K562 (cell line): ENCODE measurements at regions not wholly inside any gene's neighbourhood (a gene's known extent, or its start where the extent isn't known, plus 50 kb on each side); places are given as distances from the start of the nearest gene placed in this dataset.

Experiments
- ATAC-seq: fragments of 200-7000 bp; cut with Tn5 transposase; 3 replicates; pipeline ENCODE4 v1.9.1; 2020; ENCODE audit warnings: moderate library complexity
- BruUV-seq: library from RNA; stranded (reverse); fragments of 400-500 nt; replicated peaks from 2 replicates; lab custom pipeline; 2021; lab: Mats Ljungman, UMichigan
- CTCF ChIA-PET: fragments of 300-600 bp; formaldehyde crosslinking; extraction: SDS; loops from one replicate; lab custom pipeline; 2021; ENCODE audit warnings: low intra/inter-chr PET ratio; lab: Yijun Ruan, JAX
- POLR2A ChIA-PET: fragments of 300-600, 350-650 bp; sonication (Branson Sonifier 250); formaldehyde crosslinking; extraction: SDS; loops from one replicate; lab custom pipeline; 2021; ENCODE audit warnings: antibody characterized with exemption, inconsistent platforms; lab: Yijun Ruan, JAX
- DNase-seq, 4 experiments: peaks; one replicate each; pipeline versions ENCODE4 v3.0.0 to v3.0.0-alpha.2; 2011 to 2018; ENCODE audit warnings: low spot score in 3 of 4, mixed read lengths in 3 of 4; ENCODE audit errors: extremely low read depth in 1 of 4
- FAIRE-seq: peaks from 2 replicates; lab custom pipeline; 2011; peaks lifted over from hg19 to GRCh38; lab: Jason Lieb, UNC
- H2AFZ ChIP-seq: 2 replicates; pipeline ENCODE4 v1.6.0; 2011; ENCODE audit warnings: low read depth, low read length, control low read depth, inconsistent platforms
- H3K27ac ChIP-seq: fragments of 200-600 bp; 3 replicates; pipeline ENCODE4 v1.8.0; 2011; ENCODE audit warnings: low read depth, mild to moderate bottlenecking, control low read depth, inconsistent platforms, low read length, moderate library complexity, mixed read lengths; ENCODE audit errors: extremely low read depth
- H3K27me3 ChIP-seq, 2 experiments: fragments of 300-600 bp in 1 of 2; 2 replicates in 1 of 2; 3 replicates in 1 of 2; pipeline versions ENCODE4 v1.6.0 to v1.8.0; 2011; ENCODE audit warnings: inconsistent platforms in 2 of 2, low read length in 2 of 2, mild to moderate bottlenecking in 1 of 2, mixed read lengths in 1 of 2, moderate library complexity in 1 of 2; ENCODE audit not compliant: control insufficient read depth in 2 of 2, insufficient read depth in 2 of 2
- H3K36me3 ChIP-seq: fragments of 300-600 bp; 3 replicates; pipeline ENCODE4 v1.8.0; 2011; ENCODE audit warnings: mild to moderate bottlenecking, low read length, inconsistent platforms; ENCODE audit not compliant: control insufficient read depth, insufficient read depth
- H3K4me1 ChIP-seq, 2 experiments: fragments of 200-600 bp in 1 of 2; replicated peaks in 1 of 2; 2 replicates in 1 of 2; 3 replicates in 1 of 2; pipeline versions ENCODE4 v1.5.1 to v1.8.0; 2011; ENCODE audit warnings: inconsistent platforms in 2 of 2, low read length in 2 of 2, mild to moderate bottlenecking in 1 of 2, mixed read lengths in 1 of 2, moderate library complexity in 1 of 2; ENCODE audit not compliant: control insufficient read depth in 2 of 2, insufficient read depth in 2 of 2
- H3K4me2 ChIP-seq: 2 replicates; pipeline ENCODE4 v1.6.1; 2011; ENCODE audit warnings: low read length, control low read depth, inconsistent platforms, mixed read lengths; ENCODE audit not compliant: insufficient read depth
- H3K4me3 ChIP-seq: fragments of 200-600 bp; sonication (generic), shearing (Covaris generic); 2 replicates; pipeline ENCODE4 v1.5.1; 2016; ENCODE audit warnings: control low read depth, inconsistent platforms
- H3K79me2 ChIP-seq: fragments of 200-600 bp; 3 replicates; pipeline ENCODE4 v1.8.0; 2011; ENCODE audit warnings: low read length, inconsistent platforms; ENCODE audit not compliant: control insufficient read depth, insufficient read depth
- H3K9ac ChIP-seq, 2 experiments: 2 replicates each; pipeline versions ENCODE4 v1.6.0 to v1.6.1; 2011; ENCODE audit warnings: low read depth in 2 of 2, low read length in 2 of 2, control low read depth in 1 of 2, inconsistent platforms in 1 of 2, mild to moderate bottlenecking in 1 of 2, mixed read lengths in 1 of 2; ENCODE audit not compliant: insufficient read depth in 1 of 2
- H3K9me1 ChIP-seq: one replicate; pipeline ENCODE4 v1.6.0; 2011; ENCODE audit warnings: inconsistent platforms, mild to moderate bottlenecking, low read length, moderate library complexity; ENCODE audit not compliant: control insufficient read depth, insufficient read depth
- H3K9me3 ChIP-seq: replicated peaks from 2 replicates; pipeline ENCODE4 v1.5.1; 2011; ENCODE audit warnings: low read depth, low read length, inconsistent platforms; ENCODE audit not compliant: control insufficient read depth, insufficient read depth
- H4K20me1 ChIP-seq: replicated peaks from 2 replicates; pipeline ENCODE4 v1.6.1; 2011; ENCODE audit warnings: low read length, inconsistent platforms, mixed read lengths; ENCODE audit not compliant: control insufficient read depth, insufficient read depth
- MEF2A ChIP-seq: IDR thresholded peaks from 2 replicates; pipeline ENCODE4 v1.6.1; 2011; ENCODE audit warnings: low read depth, mild to moderate bottlenecking, low read length, moderate library complexity; ENCODE audit not compliant: control insufficient read depth
- NCOA1 ChIP-seq: fragments of 450-650 bp; IDR thresholded peaks from 2 replicates; pipeline ENCODE4 v1.6.1; 2016; ENCODE audit warnings: low read depth
- PPARD ChIP-seq: fragments of 250-450 bp; sonication (Bioruptor Pico); IDR thresholded peaks from 2 replicates; pipeline ENCODE4 v1.8.0; 2022; ENCODE audit warnings: inconsistent platforms, mild to moderate bottlenecking, moderate library complexity
- U2AF1 ChIP-seq: fragments of 200-400 bp; formaldehyde crosslinking; optimal IDR thresholded peaks from 2 replicates; pipeline ENCODE3; 2017; ENCODE audit warnings: mild to moderate bottlenecking, low read depth, low read length, moderate library complexity
- XRCC4 ChIP-seq: IDR thresholded peaks from one replicate; pipeline ENCODE4 v1.6.1; 2011; ENCODE audit not compliant: insufficient read depth, insufficient read length; ENCODE audit errors: extremely low read depth
- WGBS: fragments of 100-300 bp; shearing (Covaris generic); methylation state at CpG from one replicate; pipeline ENCODE4 v1.1.6; 2016; ENCODE audit warnings: low coverage, mixed read lengths; ENCODE audit not compliant: insufficient coverage; ENCODE audit errors: missing lambda C conversion rate; 5-methylcytosine and 5-hydroxymethylcytosine counted together
- in situ Hi-C: fragments of 300-500 bp; cut with MboI; formaldehyde crosslinking; loops from 4 replicates; pipeline ENCODE4 v1.15.0; 2018; ENCODE audit warnings: inconsistent platforms, mixed read lengths
- intact Hi-C: fragments of 100-400 bp; cut with micrococcal nuclease; formaldehyde crosslinking; loops from 2 replicates; pipeline ENCODE4 v1.14.2; 2022
- TF ChIP-seq, protein P1 (sequence below): fragments of 250-450 bp; sonication (Bioruptor Pico); IDR thresholded peaks from 2 replicates; pipeline ENCODE4 v1.4.0; 2020; ENCODE audit warnings: mild to moderate bottlenecking, moderate library complexity, borderline replicate concordance
- TF ChIP-seq, protein P2 (sequence below): fragments of 250-450 bp; sonication (Bioruptor Pico); IDR thresholded peaks from 2 replicates; pipeline ENCODE4 v1.5.0; 2022; ENCODE audit warnings: mild to moderate bottlenecking

GRCh38 chr4:114334884-114335330, 263.7 kb upstream of the UGT8 start:
- in situ Hi-C loops (no loop called here), intact Hi-C loops (no loop called here)
- no peaks in the 10 kb centered on the region; the same call in 1 of the 2 replicates for H3K9me3 ChIP-seq
- WGBS: 0% methylated on average over 2 of the region's 2 CpGs
- no peak overlapping the region for H3K4me2 ChIP-seq
- no TSS peak for BruUV-seq
- no peak overlapping the region for H2AFZ ChIP-seq
- no peak for TF ChIP-seq MEF2A
- no peak for TF ChIP-seq PPARD (CRISPR knock-in tag)
- no peak for TF ChIP-seq NCOA1
- TF ChIP-seq XRCC4: no peak
- TF ChIP-seq, protein P1, sequence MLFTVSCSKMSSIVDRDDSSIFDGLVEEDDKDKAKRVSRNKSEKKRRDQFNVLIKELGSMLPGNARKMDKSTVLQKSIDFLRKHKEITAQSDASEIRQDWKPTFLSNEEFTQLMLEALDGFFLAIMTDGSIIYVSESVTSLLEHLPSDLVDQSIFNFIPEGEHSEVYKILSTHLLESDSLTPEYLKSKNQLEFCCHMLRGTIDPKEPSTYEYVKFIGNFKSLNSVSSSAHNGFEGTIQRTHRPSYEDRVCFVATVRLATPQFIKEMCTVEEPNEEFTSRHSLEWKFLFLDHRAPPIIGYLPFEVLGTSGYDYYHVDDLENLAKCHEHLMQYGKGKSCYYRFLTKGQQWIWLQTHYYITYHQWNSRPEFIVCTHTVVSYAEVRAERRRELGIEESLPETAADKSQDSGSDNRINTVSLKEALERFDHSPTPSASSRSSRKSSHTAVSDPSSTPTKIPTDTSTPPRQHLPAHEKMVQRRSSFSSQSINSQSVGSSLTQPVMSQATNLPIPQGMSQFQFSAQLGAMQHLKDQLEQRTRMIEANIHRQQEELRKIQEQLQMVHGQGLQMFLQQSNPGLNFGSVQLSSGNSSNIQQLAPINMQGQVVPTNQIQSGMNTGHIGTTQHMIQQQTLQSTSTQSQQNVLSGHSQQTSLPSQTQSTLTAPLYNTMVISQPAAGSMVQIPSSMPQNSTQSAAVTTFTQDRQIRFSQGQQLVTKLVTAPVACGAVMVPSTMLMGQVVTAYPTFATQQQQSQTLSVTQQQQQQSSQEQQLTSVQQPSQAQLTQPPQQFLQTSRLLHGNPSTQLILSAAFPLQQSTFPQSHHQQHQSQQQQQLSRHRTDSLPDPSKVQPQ (CRISPR knock-in tag): no peak
- TF ChIP-seq, protein P2, sequence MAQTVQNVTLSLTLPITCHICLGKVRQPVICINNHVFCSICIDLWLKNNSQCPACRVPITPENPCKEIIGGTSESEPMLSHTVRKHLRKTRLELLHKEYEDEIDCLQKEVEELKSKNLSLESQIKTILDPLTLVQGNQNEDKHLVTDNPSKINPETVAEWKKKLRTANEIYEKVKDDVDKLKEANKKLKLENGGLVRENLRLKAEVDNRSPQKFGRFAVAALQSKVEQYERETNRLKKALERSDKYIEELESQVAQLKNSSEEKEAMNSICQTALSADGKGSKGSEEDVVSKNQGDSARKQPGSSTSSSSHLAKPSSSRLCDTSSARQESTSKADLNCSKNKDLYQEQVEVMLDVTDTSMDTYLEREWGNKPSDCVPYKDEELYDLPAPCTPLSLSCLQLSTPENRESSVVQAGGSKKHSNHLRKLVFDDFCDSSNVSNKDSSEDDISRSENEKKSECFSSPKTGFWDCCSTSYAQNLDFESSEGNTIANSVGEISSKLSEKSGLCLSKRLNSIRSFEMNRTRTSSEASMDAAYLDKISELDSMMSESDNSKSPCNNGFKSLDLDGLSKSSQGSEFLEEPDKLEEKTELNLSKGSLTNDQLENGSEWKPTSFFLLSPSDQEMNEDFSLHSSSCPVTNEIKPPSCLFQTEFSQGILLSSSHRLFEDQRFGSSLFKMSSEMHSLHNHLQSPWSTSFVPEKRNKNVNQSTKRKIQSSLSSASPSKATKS: no peak
- TF ChIP-seq U2AF1: no peak
- no peaks in the 10 kb centered on the region for H3K79me2 ChIP-seq
- H3K27ac ChIP-seq: no peak overlapping the region
- no peaks in the 10 kb centered on the region for H3K4me1 ChIP-seq
- no peaks in the 10 kb centered on the region for H3K9me1 ChIP-seq
- no peak for DNase-seq
- no peaks in the 10 kb centered on the region for H3K36me3 ChIP-seq
- H3K9ac ChIP-seq: no peak overlapping the region
- ChIA-PET CTCF (no interaction called here), POLR2A (no interaction called here)
- no peaks in the 10 kb centered on the region for H3K27me3 ChIP-seq
- ATAC-seq: no peak
- FAIRE-seq: no peak
- H4K20me1 ChIP-seq: no peaks in the 10 kb centered on the region
- H3K4me3 ChIP-seq: no peak overlapping the region
